HG02759 (cell line): ENCODE measurements at regions not wholly inside any gene's neighbourhood (a gene's known extent, or its start where the extent isn't known, plus 50 kb on each side); places are given as distances from the start of the nearest gene placed in this dataset.

Experiments used
- ATAC-seq: cut with Tn5 transposase; IDR thresholded peaks from one replicate; pipeline ENCODE4 v1.9.1; 2021; ENCODE audit warnings: mild to moderate bottlenecking, moderate library complexity; ENCODE audit not compliant: unreplicated experiment

GRCh38 chr2:15855766-15856260 lies 84.5 kb upstream of the MYCN start:
- ATAC-seq: no peak

GRCh38 chr2:15856318-15856717 lies 84.0 kb upstream of the MYCN start:
- ATAC-seq: no peak

DNA sequence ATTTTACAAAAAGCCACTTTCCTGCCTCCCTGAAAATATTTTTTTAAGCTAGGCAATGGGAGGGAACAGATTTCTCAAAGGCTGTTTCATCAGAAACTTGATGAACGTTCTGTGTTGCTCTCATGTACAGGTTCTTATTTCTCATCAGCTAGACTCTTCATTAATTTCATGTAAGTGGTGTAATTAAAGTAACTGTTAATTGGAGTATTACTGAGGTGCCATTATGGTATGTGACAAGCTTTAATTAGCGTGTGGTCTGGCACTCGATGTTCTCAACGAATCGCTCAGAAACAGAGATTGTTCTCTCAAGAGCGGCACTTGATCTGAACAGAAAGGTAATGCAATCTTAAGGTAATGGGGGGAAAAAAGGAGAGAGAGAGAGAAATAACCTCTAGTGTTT lies 81.9 kb upstream of the MYCN start:
- no peak for ATAC-seq

DNA sequence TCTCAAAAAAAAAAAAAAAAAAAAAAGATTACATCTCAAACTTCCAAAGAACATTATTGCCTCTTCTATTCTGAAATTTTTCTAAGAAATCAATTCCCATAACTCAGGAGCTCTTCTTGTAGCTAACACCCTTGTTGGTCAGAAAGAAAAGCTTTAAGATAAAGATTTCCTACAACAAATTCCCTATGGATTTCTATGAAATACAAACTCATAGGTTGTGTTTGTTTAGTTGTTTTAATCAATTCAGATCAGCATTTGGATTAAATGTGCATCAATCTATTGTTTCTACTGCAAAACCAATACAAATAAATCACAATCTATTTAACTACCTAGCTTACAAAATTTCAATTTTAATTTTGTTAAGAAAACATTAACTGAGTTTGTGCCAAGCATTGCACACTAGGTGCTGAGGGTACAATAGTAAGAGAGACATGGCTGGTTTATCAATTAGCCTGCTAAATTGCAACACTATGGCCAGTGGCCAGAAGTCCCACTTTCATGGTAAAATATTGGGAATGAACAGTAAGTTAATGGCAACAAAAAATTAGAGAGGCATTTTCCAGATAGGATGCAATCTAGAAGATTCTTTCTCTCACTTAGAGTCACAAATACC lies 80.2 kb upstream of the MYCN start:
- ATAC-seq: no peak

DNA sequence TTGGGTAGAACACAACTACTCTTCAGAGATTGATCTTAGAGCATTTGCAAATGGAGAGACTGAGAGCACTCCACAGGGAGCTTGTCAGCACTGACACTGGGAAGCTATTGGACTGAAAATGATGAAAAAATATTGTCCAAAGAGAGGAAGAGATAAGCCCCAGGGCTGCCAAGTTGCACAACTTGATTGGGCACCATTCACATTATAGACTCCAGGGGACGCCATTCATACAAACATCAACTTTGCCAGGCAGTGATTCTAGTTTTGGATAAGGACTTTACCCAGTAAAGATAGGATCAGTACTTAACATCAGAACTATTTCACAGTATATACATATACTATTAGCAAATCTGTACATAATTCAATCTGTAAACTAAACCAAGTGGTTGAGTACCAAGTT lies 79.6 kb upstream of the MYCN start:
- ATAC-seq: no peak

DNA sequence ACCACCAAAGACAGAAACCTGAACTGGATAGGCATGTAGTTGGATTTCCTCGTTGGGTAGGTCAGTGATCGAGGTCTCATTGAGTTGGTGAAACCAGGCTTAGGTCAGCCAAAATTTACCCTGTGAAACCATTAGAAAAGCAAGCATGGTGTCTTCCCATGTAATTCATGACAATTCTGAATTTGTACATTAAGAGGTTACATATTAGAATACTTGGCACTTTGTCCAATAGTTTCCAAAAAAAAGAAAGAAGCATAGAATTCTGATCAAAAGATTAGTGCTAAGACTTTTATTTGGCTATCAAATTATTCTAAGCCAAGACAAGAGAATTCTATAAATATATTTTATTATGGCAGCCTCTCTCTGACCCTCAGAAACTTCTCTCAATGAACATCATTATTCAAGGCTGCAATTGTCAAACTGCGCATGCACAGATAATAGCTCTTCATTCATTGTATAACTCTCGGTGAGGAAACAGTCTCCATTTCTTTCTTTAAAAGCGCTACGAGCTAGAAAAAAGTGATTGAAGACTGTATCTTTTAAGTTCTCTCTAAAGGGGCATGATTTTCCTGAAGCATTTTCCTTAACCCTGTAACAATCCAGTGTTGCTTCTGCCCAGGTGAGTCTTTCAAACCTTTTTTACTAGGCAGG lies 79.1 kb upstream of the MYCN start:
- ATAC-seq: no peak

DNA sequence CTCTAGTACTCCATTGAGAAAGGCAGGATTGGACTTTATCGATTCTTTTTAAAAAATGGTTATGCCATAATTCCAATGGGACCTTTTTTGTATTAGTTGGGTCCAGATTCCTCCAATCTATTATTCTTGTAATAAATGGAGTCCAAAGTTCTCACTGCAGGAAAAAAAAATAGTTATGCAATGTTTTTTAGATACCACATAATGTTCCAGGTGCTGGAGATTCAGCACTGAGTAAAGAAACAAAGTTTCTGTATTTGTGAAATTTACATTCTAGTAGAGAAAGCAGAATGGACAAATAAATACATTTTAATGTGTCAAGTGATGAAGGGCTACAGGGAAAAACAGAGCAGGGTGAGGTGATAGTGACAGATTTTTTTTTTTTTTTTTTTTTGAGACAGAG lies 78.5 kb upstream of the MYCN start:
- ATAC-seq: no peak

- no peak for ATAC-seq
Observed at GRCh38 chr2:15863089-15863488, 77.3 kb upstream of the MYCN start.

DNA sequence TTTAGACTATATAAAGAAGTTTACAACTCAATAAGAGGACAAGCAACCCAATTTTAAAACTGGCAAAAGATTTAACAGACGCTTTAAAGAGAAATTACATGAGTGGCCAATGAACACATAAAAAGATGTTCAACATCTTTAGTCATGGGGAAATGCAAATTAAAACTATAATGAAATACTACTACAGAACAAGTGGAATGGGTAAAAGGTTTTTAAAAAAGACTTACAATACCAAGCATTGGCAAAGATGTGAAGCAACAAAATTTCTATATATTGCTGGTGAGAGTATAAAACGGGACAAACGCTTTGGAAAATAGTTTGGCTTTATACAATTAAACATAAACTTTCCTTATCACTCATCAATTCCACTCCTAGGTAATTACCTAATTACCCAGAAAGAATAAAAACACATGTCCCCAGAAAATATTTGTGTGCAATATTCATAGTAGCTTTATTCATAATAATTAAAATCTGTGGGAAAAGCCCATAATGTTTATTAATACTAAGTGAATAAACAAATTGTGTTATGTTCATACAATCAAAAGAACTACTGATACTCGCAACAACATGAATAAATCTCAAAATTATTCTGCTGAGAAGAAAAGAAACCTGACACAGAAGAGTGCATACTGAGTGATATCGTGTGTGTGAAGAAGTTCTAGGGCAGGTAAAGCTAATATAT lies 76.7 kb upstream of the MYCN start:
- no peak for ATAC-seq

GRCh38 chr2:15864176-15864769 lies 76.1 kb upstream of the MYCN start:
- ATAC-seq: no peak

GRCh38 chr2:15865923-15866322 lies 74.4 kb upstream of the MYCN start:
- ATAC-seq: no peak

- ATAC-seq: no peak
Observed at GRCh38 chr2:15866563-15867193, 73.7 kb upstream of the MYCN start.

DNA sequence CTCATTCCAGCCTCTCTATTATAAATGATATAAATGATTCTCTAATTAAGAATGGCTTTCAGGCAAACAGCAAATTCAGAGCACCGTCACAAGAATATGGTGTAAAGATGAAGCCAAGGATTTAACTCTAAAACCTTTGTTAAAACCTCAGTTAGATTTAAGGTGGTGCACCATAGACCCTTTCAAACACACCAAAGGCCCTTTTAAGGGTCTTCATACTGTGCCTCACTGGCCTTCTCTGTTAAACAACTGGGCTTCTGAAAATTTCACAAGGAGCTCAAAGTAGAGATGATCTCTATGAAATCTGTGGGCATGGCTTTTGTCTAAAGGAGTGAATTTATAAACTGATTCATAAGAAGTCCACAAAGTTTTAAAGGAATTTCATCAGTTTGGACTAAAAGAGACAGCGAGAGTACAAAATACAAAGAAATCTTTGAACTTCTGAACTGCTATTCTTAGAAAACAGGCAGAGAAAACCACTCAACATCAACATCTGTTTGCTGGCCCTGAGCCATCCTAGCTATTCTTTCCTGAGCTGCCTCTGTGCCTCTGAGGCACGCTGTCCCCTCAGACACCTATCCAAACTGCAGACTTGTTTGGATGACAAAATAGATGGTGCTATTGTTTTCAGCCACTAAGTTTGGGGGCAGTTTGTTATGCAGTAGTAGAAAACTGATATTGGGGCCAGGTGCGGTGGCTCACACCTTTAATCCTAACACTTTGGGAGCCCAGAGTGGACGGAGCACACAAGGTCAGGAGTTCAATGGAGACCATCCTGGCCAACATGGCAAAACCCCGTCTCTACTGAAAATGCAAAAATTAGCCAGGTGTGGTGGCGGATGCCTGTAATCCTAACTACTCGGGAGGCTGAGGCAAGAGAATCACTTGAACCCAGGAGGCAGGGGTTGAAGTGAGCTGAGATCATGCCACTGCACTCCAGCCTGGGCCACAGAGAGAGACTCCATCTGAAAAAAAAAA lies 72.9 kb upstream of the MYCN start:
- ATAC-seq: no peak

DNA sequence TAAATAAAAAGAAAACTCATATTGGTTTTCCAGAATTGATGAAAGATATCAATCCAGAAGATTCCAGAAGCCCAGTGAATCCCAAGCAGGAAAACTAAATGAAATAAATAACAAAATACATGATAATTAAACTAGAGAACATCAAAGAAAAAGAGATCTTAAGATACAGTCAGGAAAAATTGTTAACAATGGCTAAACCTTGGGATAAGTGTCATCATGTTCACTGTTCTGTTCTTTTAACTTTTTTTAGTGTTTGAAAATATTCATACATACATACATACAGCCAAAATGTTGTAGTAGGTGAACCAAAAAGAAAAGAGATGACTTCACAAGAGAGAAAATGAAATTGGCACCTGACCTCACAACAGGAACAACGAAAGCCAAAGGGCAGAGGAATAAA lies 72.2 kb upstream of the MYCN start:
- ATAC-seq: no peak

DNA sequence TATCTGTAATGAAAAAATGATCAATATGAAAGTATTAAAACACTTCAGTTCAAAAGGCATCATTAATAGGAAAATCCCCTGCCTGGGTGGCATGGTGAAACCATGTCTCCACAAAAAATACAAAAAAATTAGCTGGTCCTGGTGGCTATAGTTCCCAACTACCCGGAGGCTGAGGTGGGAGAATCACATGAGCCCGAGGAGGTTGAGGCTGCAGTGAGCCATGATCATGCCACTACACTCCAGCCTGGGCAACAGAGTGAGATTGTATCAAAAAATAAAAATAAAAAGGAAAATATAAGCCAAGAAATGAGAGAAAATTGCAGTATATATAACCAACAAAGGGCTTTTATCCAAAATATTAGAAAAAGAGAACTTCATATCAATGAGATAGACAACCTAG lies 71.6 kb upstream of the MYCN start:
- ATAC-seq: no peak

DNA sequence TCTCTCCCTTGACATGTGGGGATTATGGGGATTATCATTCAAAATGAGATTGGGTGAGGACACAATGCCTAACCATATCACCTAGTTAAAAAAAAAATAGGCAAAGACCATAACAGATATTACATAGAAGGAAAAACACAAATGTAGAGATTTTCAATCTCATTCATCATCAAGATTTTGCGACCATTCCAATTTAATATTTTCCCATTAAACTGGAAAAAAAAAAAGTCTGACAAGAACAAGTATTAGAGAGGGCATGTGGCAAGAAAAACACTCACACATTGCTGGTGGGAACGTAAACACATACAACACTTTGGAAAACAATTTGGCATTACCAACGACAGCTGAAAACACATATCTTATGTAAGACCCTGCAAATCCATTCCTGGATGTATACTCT lies 71.0 kb upstream of the MYCN start:
- no peak for ATAC-seq

- ATAC-seq: no peak
Observed at GRCh38 chr2:15869871-15870270, 70.5 kb upstream of the MYCN start.

GRCh38 chr2:15870565-15870964 lies 69.8 kb upstream of the MYCN start:
- ATAC-seq: no peak

- ATAC-seq: no peak
Observed at GRCh38 chr2:15871239-15871783, 69.0 kb upstream of the MYCN start.

- ATAC-seq: no peak
Observed at GRCh38 chr2:15872854-15873253, 67.5 kb upstream of the MYCN start.
